Left kidney (tissue), 1 donor: ENCODE measurements at regions not wholly inside any gene's neighbourhood (a gene's known extent, or its start where the extent isn't known, plus 50 kb on each side); places are given as distances from the start of the nearest gene placed in this dataset.

ENCODE experiments used
- DNase-seq: peaks from one replicate; pipeline ENCODE4 v3.0.0-alpha.2; 2013

- DNase-seq: no peak
Observed at GRCh38 chr17:5635949-5636348, 51.6 kb upstream of the NLRP1 start.

- no peak for DNase-seq
Observed at GRCh38 chr17:5638596-5638995, 54.3 kb upstream of the NLRP1 start.

- DNase-seq: no peak
Observed at GRCh38 chr17:5640726-5641125, 56.4 kb upstream of the NLRP1 start.

GRCh38 chr17:5642752-5643151 is 58.4 kb upstream of the NLRP1 start:
- no peak for DNase-seq

- DNase-seq: no peak
Observed at GRCh38 chr17:5644065-5644464, 59.8 kb upstream of the NLRP1 start.

GRCh38 chr17:5651348-5651747 is 67.0 kb upstream of the NLRP1 start:
- DNase-seq: no peak

- DNase-seq: peak; percentile 7
Observed at GRCh38 chr17:5661491-5662125, 77.3 kb upstream of the NLRP1 start.

- DNase-seq: no peak
Observed at GRCh38 chr17:5662409-5663085, 78.2 kb upstream of the NLRP1 start.

GRCh38 chr17:5665164-5665563 is 80.9 kb upstream of the NLRP1 start:
- DNase-seq: no peak

- DNase-seq: no peak
Observed at GRCh38 chr17:5667871-5668270, 83.6 kb upstream of the NLRP1 start.

- no peak for DNase-seq
Observed at GRCh38 chr17:5668557-5669138, 84.3 kb upstream of the NLRP1 start.

- no peak for DNase-seq
Observed at GRCh38 chr17:5669191-5669590, 84.9 kb upstream of the NLRP1 start.

- DNase-seq: no peak
Observed at GRCh38 chr17:5672141-5672540, 87.8 kb upstream of the NLRP1 start.

GRCh38 chr17:5672815-5673430 is 88.6 kb upstream of the NLRP1 start:
- DNase-seq: no peak

- peak; percentile 43 for DNase-seq
Observed at GRCh38 chr17:5675625-5676421, 91.5 kb upstream of the NLRP1 start.

- no peak for DNase-seq
Observed at GRCh38 chr17:5677620-5678019, 93.3 kb upstream of the NLRP1 start.

- no peak for DNase-seq
Observed at GRCh38 chr17:5678171-5678570, 93.9 kb upstream of the NLRP1 start.

GRCh38 chr17:5680766-5681165 is 96.5 kb upstream of the NLRP1 start:
- no peak for DNase-seq

- no peak for DNase-seq
Observed at GRCh38 chr17:5683241-5683640, 98.9 kb upstream of the NLRP1 start.

GRCh38 chr17:5686074-5686635 is 101.8 kb upstream of the NLRP1 start:
- no peak for DNase-seq

GRCh38 chr17:5687646-5688045 is 103.3 kb upstream of the NLRP1 start:
- DNase-seq: no peak

- no peak for DNase-seq
Observed at GRCh38 chr17:5693821-5694220, 109.5 kb upstream of the NLRP1 start.
